ENCODE measurements at regions not wholly inside any gene's neighbourhood (a gene's known extent, or its start where the extent isn't known, plus 50 kb on each side); places are given as distances from the start of the nearest gene placed in this dataset.
"Not testable (repeated sequence)": the region's sequence is repeated elsewhere in the genome, so short reads cannot be mapped to it uniquely, and the experiment has no call there.

- DNase-seq, result no peak
Measured at GRCh38 chr12:112615196-112615595, 176.4 kb upstream of the RPH3A start.

GRCh38 chr12:112616469-112617152 is 174.9 kb upstream of the RPH3A start:
- no peak for DNase-seq

GRCh38 chr12:112617153-112617505 is 174.4 kb upstream of the RPH3A start:
- DNase-seq, result no peak

- no peak for DNase-seq
Measured at GRCh38 chr12:112627851-112628250, 163.7 kb upstream of the RPH3A start.

GRCh38 chr12:112631974-112632373 is 159.6 kb upstream of the RPH3A start:
- DNase-seq, result not testable (repeated sequence)

- DNase-seq, result no peak
Measured at GRCh38 chr12:112635036-112635435, 156.5 kb upstream of the RPH3A start.

GRCh38 chr12:112638420-112638819 is 153.1 kb upstream of the RPH3A start:
- no peak for DNase-seq

- no peak for DNase-seq
Measured at GRCh38 chr12:112645586-112645985, 146.0 kb upstream of the RPH3A start.

GRCh38 chr12:112656141-112656540 is 135.4 kb upstream of the RPH3A start:
- DNase-seq, result no peak

- DNase-seq, result peak in 2 of 3 donors; percentile 16 to 34
Measured at GRCh38 chr12:112664569-112664968, 127.0 kb upstream of the RPH3A start.

GRCh38 chr12:112665958-112666357 is 125.6 kb upstream of the RPH3A start:
- no peak for DNase-seq

- no peak for DNase-seq
Measured at GRCh38 chr12:112671564-112671963, 120.0 kb upstream of the RPH3A start.

GRCh38 chr12:112674539-112674938 is 117.0 kb upstream of the RPH3A start:
- no peak for DNase-seq

- DNase-seq, result no peak
Measured at GRCh38 chr12:112676507-112676906, 115.0 kb upstream of the RPH3A start.

GRCh38 chr12:112677050-112677765 is 114.3 kb upstream of the RPH3A start:
- no peak for DNase-seq

- DNase-seq, result no peak
Measured at GRCh38 chr12:112680993-112681392, 110.6 kb upstream of the RPH3A start.

GRCh38 chr12:112682586-112682985 is 109.0 kb upstream of the RPH3A start:
- DNase-seq, result no peak

- no peak for DNase-seq
Measured at GRCh38 chr12:112684742-112685141, 106.8 kb upstream of the RPH3A start.

- DNase-seq, result no peak
Measured at GRCh38 chr12:112685321-112685720, 106.2 kb upstream of the RPH3A start.

GRCh38 chr12:112686373-112686772 is 105.2 kb upstream of the RPH3A start:
- no peak for DNase-seq

- no peak for DNase-seq
Measured at GRCh38 chr12:112694065-112694464, 97.5 kb upstream of the RPH3A start.

- DNase-seq, result not testable (repeated sequence)
Measured at GRCh38 chr12:112697441-112697840, 94.1 kb upstream of the RPH3A start.

- no peak for DNase-seq
Measured at GRCh38 chr12:112705037-112705632, 86.4 kb upstream of the RPH3A start.

All from muscle of back (tissue), 3 donors.